HG03378 (cell line): ENCODE measurements at regions not wholly inside any gene's neighbourhood (a gene's known extent, or its start where the extent isn't known, plus 50 kb on each side); places are given as distances from the start of the nearest gene placed in this dataset.

Experiments
- ATAC-seq: cut with Tn5 transposase; IDR thresholded peaks from one replicate; pipeline ENCODE4 v1.9.1; 2021; ENCODE audit warnings: mild to moderate bottlenecking, moderate library complexity; ENCODE audit not compliant: unreplicated experiment

- ATAC-seq: no peak
These were observed 1330.1 kb upstream of the PIK3C3 start for GRCh38 chr18:40624959-40625358.

GRCh38 chr18:40613721-40614120 is 1341.3 kb upstream of the PIK3C3 start:
- no peak for ATAC-seq

- no peak for ATAC-seq
These were observed 1342.7 kb upstream of the PIK3C3 start for GRCh38 chr18:40612356-40612755.

GRCh38 chr18:40608226-40608625 is 1346.8 kb upstream of the PIK3C3 start:
- no peak for ATAC-seq

GRCh38 chr18:40607542-40608148 is 1347.4 kb upstream of the PIK3C3 start:
- ATAC-seq: no peak

- no peak for ATAC-seq
These were observed 1348.0 kb upstream of the PIK3C3 start for GRCh38 chr18:40606996-40607395.

GRCh38 chr18:40583671-40584070 is 1371.4 kb upstream of the PIK3C3 start:
- ATAC-seq: no peak

- no peak for ATAC-seq
These were observed 1372.9 kb upstream of the PIK3C3 start for GRCh38 chr18:40582105-40582504.

- no peak for ATAC-seq
These were observed 1377.1 kb upstream of the PIK3C3 start for GRCh38 chr18:40577981-40578365.

GRCh38 chr18:40577239-40577980 is 1377.6 kb upstream of the PIK3C3 start:
- no peak for ATAC-seq

GRCh38 chr18:40576507-40577115 is 1378.4 kb upstream of the PIK3C3 start:
- ATAC-seq: no peak

GRCh38 chr18:40570615-40571014 is 1384.4 kb upstream of the PIK3C3 start:
- no peak for ATAC-seq

- no peak for ATAC-seq
These were observed 1385.4 kb upstream of the PIK3C3 start for GRCh38 chr18:40569605-40570004.

GRCh38 chr18:40566510-40566844 is 1388.6 kb upstream of the PIK3C3 start:
- no peak for ATAC-seq

- no peak for ATAC-seq
These were observed 1389.1 kb upstream of the PIK3C3 start for GRCh38 chr18:40565805-40566509.

- no peak for ATAC-seq
These were observed 1395.5 kb upstream of the PIK3C3 start for GRCh38 chr18:40559556-40559955.

- ATAC-seq: no peak
These were observed 1396.2 kb upstream of the PIK3C3 start for GRCh38 chr18:40558706-40559392.

GRCh38 chr18:40555914-40556313 is 1399.1 kb upstream of the PIK3C3 start:
- ATAC-seq: no peak

GRCh38 chr18:40553029-40553428 is 1402.0 kb upstream of the PIK3C3 start:
- ATAC-seq: no peak

- no peak for ATAC-seq
These were observed 1408.2 kb upstream of the PIK3C3 start for GRCh38 chr18:40546875-40547274.

- ATAC-seq: no peak
These were observed 1420.3 kb upstream of the PIK3C3 start for GRCh38 chr18:40534723-40535122.
